ENCODE measurements at regions not wholly inside any gene's neighbourhood (a gene's known extent, or its start where the extent isn't known, plus 50 kb on each side); places are given as distances from the start of the nearest gene placed in this dataset.

- DNase-seq (ENCODE audit: low read depth in 2 of 2): no peak
Measured at GRCh38 chr2:40797120-40797519, 345.2 kb upstream of the SLC8A1 start.

DNA sequence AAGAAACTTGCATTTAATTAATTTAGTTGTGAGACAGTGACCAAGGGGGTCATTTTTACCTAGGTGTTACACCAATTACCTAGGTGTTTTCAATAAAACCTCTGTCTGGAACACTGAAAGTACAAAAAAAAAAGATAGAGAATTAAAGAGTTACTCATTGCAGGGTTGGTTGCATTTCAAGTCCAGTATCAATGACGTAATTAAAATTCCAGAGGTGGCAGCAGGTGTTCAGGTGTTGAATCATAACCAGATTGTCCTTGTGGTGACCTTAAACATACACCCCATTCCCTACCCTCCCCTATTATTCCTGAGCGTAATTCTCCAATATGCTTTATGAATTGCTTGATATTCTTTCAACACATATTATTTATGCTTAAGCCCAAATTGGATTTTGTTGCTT is 352.0 kb upstream of the SLC8A1 start:
- DNase-seq (ENCODE audit: low read depth in 2 of 2): no peak

DNA sequence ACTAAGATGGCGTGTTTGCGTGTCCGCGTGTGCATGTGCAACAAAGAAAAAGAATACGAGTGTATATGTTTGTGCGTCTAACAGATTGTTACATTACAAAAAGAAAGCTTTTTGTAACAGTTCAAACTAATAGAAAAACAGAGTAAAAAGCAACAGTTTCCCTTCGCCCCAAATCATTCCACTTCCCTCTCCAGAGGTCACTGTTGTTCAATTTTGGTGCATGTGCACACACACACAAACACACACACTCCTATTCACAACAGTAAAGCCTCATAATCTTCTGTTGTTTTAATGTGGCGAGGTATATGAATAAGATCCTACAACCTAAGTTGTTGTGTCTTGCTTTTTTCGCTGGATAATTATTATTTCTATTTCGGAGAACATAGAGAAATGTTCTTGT is 357.3 kb upstream of the SLC8A1 start:
- DNase-seq (ENCODE audit: low read depth in 2 of 2): no peak

- DNase-seq (ENCODE audit: low read depth in 2 of 2): no peak
Measured at GRCh38 chr2:40814616-40815015, 362.7 kb upstream of the SLC8A1 start.

DNA sequence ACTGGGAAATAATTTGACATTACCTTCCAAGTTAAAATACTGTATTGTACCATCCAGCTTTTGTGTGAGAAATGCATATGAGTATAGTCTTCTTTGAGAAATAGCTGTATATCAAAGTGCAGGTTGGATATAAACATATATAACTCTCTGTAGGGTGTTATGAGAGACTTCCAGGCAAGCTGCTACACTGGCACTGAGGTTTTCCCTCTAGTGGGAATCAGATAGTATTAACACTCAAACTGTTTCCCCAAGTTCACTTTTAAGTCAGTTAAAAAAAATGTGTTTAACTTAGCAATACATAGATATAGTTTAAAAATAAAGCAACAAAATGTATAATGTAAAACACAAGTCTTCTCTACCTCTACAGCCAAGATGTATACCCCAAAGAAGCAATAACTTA is 368.4 kb upstream of the SLC8A1 start:
- no peak for DNase-seq (ENCODE audit: low read depth in 2 of 2)

GRCh38 chr2:40823478-40823877 is 371.6 kb upstream of the SLC8A1 start:
- DNase-seq (ENCODE audit: low read depth in 2 of 2): no peak

DNA sequence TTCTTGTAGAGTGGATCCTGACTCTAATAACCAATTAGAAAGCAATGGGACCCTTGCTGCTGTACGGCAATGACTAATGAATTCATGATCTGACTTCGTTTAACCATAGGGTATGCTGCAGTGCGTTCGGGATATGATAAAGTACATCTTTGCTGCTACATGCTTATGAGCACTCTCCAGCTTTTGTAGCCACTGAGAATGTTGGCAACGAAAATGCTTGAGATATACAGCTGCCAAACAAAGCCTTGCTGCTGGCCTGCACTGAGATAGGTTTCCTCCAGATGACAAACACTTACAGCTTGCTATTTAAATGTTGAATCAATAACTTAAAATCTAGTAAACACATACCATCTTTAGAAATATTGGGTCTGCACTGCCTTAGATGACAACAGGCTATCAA is 372.4 kb upstream of the SLC8A1 start:
- DNase-seq (ENCODE audit: low read depth in 2 of 2): no peak

DNA sequence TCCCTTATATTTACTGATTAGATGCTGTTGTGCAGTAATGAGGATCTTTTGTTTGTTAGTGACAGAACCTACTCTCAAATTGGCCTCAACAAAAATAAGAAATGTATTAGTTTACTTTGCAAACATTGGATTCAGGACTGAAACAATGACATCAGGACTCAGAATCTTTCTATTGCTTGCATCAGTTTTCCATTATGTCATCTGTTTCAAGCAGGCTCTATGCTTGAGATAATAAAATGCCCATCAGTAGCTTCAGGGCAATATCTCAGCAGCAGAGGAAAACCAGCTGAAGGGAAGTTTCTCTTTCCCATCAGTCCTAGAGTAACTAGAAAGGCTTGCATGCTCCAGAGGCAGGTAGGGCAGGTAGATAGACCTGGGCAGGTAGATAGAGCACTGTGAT is 375.5 kb upstream of the SLC8A1 start:
- no peak for DNase-seq (ENCODE audit: low read depth in 2 of 2)

GRCh38 chr2:40831321-40831873 is 379.5 kb upstream of the SLC8A1 start:
- DNase-seq (ENCODE audit: low read depth in 2 of 2): no peak

DNA sequence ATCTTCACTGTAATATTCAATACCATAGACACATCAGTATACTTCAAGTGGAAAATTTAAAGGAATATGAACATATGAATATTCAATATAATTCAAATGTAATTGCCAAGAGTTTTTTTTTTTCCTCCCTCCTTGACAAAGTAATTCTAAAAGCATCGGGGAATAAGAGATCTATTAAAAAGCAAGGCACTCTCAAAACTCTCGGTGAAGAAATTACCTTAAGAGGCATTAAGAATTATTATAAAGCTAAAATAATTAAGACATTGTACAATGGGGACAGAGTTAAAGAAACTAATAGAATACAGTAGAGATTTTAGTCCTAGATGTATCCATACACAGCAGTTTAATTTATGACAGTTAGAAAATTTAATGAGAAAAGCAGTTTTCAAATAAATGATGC is 390.0 kb upstream of the SLC8A1 start:
- no peak for DNase-seq (ENCODE audit: low read depth in 2 of 2)

GRCh38 chr2:40844353-40845277 is 392.7 kb upstream of the SLC8A1 start:
- DNase-seq (ENCODE audit: low read depth in 2 of 2): no peak

GRCh38 chr2:40851661-40852060 is 399.8 kb upstream of the SLC8A1 start:
- no peak for DNase-seq (ENCODE audit: low read depth in 2 of 2)

DNA sequence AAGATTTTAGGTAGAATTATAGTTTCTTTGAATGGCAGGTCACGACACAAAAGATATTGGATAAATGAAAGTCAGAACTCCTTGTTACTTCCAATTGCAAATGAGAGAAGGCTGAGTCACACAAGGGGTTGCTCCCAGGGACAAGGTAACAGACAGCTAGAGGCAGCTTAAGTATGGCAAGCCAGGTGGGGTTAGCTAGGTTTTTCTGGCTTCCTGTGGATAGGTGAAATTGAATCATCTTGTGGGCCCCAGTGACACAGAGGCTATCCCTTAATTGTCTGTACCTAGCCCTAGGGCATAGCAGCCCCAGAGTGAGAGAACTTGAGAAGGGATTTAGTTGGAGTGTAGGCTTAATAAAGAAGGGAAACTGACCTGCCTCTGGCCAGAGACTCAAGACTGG is 407.7 kb upstream of the SLC8A1 start:
- no peak for DNase-seq (ENCODE audit: low read depth in 2 of 2)

- DNase-seq (ENCODE audit: low read depth in 2 of 2): no peak
Measured at GRCh38 chr2:40867829-40868228, 415.9 kb upstream of the SLC8A1 start.

DNA sequence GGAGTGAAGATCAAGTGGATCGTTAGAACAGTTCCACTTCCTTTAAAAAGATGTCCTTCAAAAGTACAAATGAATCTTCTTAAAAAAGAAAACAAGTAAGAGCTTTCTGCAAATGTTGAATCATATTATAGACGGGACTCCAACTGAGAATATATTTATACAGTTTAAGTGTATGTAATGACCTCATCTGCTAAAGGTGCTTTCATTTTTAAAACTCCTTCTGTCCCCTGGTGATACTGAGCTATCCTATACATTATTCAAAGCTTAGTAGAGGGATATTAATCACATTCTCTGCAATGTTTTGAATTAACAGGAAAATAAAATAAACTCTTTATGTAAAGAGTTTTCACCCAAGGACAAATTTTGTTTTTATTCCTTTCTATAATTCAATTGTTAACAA is 420.7 kb upstream of the SLC8A1 start:
- no peak for DNase-seq (ENCODE audit: low read depth in 2 of 2)

GRCh38 chr2:40874380-40874779 is 422.5 kb upstream of the SLC8A1 start:
- no peak for DNase-seq (ENCODE audit: low read depth in 2 of 2)

GRCh38 chr2:40877734-40878288 is 425.9 kb upstream of the SLC8A1 start:
- no peak for DNase-seq (ENCODE audit: low read depth in 2 of 2)

- no peak for DNase-seq (ENCODE audit: low read depth in 2 of 2)
Measured at GRCh38 chr2:40879305-40879704, 427.4 kb upstream of the SLC8A1 start.

GRCh38 chr2:40886100-40886499 is 434.2 kb upstream of the SLC8A1 start:
- no peak for DNase-seq (ENCODE audit: low read depth in 2 of 2)

DNA sequence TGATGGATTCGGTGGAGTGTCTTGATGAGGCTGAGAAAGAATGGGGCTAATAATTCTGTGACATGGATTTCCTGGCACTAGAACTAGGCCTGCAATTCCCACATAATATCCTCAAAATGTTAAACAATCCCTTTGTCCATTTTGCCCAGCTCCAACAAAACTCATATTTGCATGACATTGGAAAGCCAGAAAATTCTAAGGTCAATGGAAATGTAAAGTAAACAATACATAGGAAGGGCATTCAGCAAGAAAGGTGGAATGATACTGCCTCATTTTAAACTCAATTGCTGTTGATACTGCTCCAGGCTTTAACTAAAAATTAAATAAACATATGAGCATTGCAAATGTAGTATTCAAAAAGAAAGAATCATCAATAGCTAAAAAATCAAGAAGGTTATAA is 434.8 kb upstream of the SLC8A1 start:
- DNase-seq (ENCODE audit: low read depth in 2 of 2): no peak

DNA sequence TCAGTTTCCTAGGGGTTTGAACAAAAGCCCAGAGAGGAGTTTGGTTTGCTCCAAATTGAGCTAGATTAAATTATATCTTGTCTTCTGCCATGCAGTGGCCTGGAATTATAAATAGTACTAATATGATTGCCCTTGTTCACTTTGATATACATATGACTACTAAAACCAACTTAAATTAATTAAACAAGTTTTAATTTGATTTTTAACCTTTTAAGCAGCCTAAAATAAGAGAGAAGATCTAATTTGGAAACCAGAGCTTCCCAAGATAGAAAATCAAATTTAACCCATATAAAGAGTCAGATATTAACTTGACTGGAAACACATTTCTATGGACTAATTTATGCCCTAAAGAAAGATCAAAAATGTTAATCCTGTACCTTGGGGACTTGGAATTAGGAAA is 444.5 kb upstream of the SLC8A1 start:
- DNase-seq (ENCODE audit: low read depth in 2 of 2): no peak

DNA sequence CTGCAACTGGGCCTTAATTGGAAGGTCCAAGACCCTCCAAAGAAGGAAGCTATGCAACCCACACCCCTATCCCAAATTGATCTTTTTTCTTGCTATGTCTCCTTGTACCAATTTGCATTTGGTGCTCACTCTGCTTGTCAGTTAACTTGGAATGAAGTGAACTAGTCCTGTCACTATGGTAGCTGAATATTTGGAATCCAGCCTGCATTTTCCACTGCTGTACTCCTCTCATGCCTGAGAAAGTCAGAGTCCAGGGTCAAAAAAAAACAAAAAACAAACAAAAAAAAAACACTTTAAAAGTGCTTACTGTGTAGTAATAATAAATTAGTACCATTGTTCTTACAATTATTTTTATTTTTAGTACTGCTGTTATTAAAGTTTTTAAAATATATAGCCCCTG is 462.8 kb upstream of the SLC8A1 start:
- no peak for DNase-seq (ENCODE audit: low read depth in 2 of 2)

DNA sequence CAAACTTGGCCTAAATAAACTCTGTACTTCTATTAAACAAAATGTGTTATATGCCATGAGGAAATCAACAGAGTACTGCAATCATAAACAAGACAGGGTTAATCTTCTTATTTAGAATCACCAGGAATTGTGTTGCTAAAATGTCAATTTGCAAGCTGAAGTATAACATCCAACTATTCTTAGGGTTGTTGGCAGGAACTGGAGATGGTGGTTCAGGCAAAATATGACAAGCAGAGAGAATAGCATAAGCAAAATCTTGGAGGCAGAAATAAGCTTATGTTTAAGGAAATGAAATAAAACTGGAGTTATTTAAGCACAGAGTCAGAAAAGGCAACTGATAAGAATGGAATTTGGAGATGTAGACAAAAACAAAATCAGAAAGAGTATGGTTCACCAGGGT is 463.8 kb upstream of the SLC8A1 start:
- no peak for DNase-seq (ENCODE audit: low read depth in 2 of 2)
